HCT116 (cell line): ENCODE measurements at regions not wholly inside any gene's neighbourhood (a gene's known extent, or its start where the extent isn't known, plus 50 kb on each side); places are given as distances from the start of the nearest gene placed in this dataset.

Source experiments
- CEBPB ChIP-seq: IDR thresholded peaks from 2 replicates; pipeline ENCODE4 v1.6.1; 2012; ENCODE audit warnings: low read depth
- EGR1 ChIP-seq: IDR thresholded peaks from 2 replicates; pipeline ENCODE4 v1.6.1; 2012; ENCODE audit warnings: low read depth
- ELF1 ChIP-seq: IDR thresholded peaks from 2 replicates; pipeline ENCODE4 v1.6.1; 2012; ENCODE audit warnings: low read depth, borderline replicate concordance
- EZH2 ChIP-seq: fragments of 200-600 bp; sonication (generic); IDR thresholded peaks from 2 replicates; pipeline ENCODE4 v1.6.1; 2017; ENCODE audit warnings: antibody characterized with exemption, mixed run types
- EZH2phosphoT487 ChIP-seq: fragments of 200-600 bp; IDR thresholded peaks from 2 replicates; pipeline ENCODE4 v1.6.1; 2018; ENCODE audit warnings: antibody characterized with exemption, borderline replicate concordance
- JUND ChIP-seq: IDR thresholded peaks from 2 replicates; pipeline ENCODE4 v1.6.1; 2012
- POLR2A ChIP-seq: IDR thresholded peaks from 2 replicates; pipeline ENCODE4 v1.7.0; 2011; ENCODE audit warnings: borderline replicate concordance; ENCODE audit not compliant: insufficient read depth, insufficient read length; ENCODE audit errors: extremely low read depth
- POLR2AphosphoS5 ChIP-seq: IDR thresholded peaks from 2 replicates; pipeline ENCODE4 v1.6.1; 2011; ENCODE audit warnings: mild to moderate bottlenecking, low read depth, low read length, moderate library complexity
- RAD21 ChIP-seq: IDR thresholded peaks from 2 replicates; pipeline ENCODE4 v1.6.1; 2012; ENCODE audit warnings: low read depth, mild to moderate bottlenecking
- REST ChIP-seq: IDR thresholded peaks from 2 replicates; pipeline ENCODE4 v1.6.1; 2012; ENCODE audit warnings: low read depth
- SIN3A ChIP-seq: IDR thresholded peaks from 2 replicates; pipeline ENCODE4 v1.6.1; 2012; ENCODE audit warnings: low read depth
- TCF7L2 ChIP-seq: IDR thresholded peaks from 2 replicates; pipeline ENCODE4 v1.7.0; 2011; ENCODE audit warnings: borderline replicate concordance, inconsistent platforms; ENCODE audit not compliant: insufficient read depth, insufficient read length; ENCODE audit errors: extremely low read depth
- ZFX ChIP-seq: fragments of 450-650 bp; IDR thresholded peaks from 2 replicates; pipeline ENCODE4 v1.6.1; 2017
- TF ChIP-seq, protein P1 (sequence below), 3 experiments: fragments of 200-600 bp in 1 of 3; sonication (generic) in 1 of 3; IDR thresholded peaks in 2 of 3; conservative IDR thresholded peaks in 1 of 3; 2 replicates each; pipeline ENCODE4 v1.5.1; 2012 to 2017; ENCODE audit warnings: low read depth in 2 of 3, low read length in 2 of 3, antibody characterized with exemption in 1 of 3, borderline replicate concordance in 1 of 3, control low read depth in 1 of 3, mild to moderate bottlenecking in 1 of 3, mixed read lengths in 1 of 3, mixed run types in 1 of 3, moderate library complexity in 1 of 3; ENCODE audit not compliant: insufficient read depth in 1 of 3

GRCh38 chrX:7985568-7985967 lies 58.4 kb upstream of the PNPLA4 start:
- TF ChIP-seq, protein P1, sequence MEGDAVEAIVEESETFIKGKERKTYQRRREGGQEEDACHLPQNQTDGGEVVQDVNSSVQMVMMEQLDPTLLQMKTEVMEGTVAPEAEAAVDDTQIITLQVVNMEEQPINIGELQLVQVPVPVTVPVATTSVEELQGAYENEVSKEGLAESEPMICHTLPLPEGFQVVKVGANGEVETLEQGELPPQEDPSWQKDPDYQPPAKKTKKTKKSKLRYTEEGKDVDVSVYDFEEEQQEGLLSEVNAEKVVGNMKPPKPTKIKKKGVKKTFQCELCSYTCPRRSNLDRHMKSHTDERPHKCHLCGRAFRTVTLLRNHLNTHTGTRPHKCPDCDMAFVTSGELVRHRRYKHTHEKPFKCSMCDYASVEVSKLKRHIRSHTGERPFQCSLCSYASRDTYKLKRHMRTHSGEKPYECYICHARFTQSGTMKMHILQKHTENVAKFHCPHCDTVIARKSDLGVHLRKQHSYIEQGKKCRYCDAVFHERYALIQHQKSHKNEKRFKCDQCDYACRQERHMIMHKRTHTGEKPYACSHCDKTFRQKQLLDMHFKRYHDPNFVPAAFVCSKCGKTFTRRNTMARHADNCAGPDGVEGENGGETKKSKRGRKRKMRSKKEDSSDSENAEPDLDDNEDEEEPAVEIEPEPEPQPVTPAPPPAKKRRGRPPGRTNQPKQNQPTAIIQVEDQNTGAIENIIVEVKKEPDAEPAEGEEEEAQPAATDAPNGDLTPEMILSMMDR (IDR thresholded peaks at IDR 0.05 in 2 of 3, conservative IDR thresholded peaks at IDR 0.05 in 1 of 3; ENCODE audit: borderline replicate concordance in 1 of 3, insufficient read depth in 1 of 3, low read depth in 2 of 3, low read length in 2 of 3): no peak
- no peak for TF ChIP-seq ZFX
- no peak for TF ChIP-seq POLR2AphosphoS5
- TF ChIP-seq POLR2A: no peak
- no peak for TF ChIP-seq RAD21
- no peak for TF ChIP-seq SIN3A
- no peak for TF ChIP-seq EZH2
- TF ChIP-seq EZH2phosphoT487: no peak
- no peak for TF ChIP-seq TCF7L2
- TF ChIP-seq REST: no peak
- TF ChIP-seq CEBPB: no peak
- no peak for TF ChIP-seq JUND
- TF ChIP-seq EGR1: no peak
- no peak for TF ChIP-seq ELF1
